Left ventricle myocardium inferior (tissue), 1 donor: ENCODE measurements at regions not wholly inside any gene's neighbourhood (a gene's known extent, or its start where the extent isn't known, plus 50 kb on each side); places are given as distances from the start of the nearest gene placed in this dataset.

ENCODE experiments used
- DNase-seq: peaks from one replicate; pipeline ENCODE4 v3.0.0-alpha.2; 2020
- H3K27ac ChIP-seq: fragments of 200-600 bp; replicated peaks from 2 replicates; pipeline ENCODE4 v1.8.0; 2021
- H3K27me3 ChIP-seq: fragments of 200-600 bp; 2 replicates; pipeline ENCODE4 v1.8.0; 2021; ENCODE audit warnings: low read depth
- H3K36me3 ChIP-seq: fragments of 200-600 bp; 2 replicates; pipeline ENCODE4 v1.8.0; 2021
- H3K4me1 ChIP-seq: fragments of 200-600 bp; 2 replicates; pipeline ENCODE4 v1.8.0; 2021
- H3K4me3 ChIP-seq: fragments of 200-600 bp; 2 replicates; pipeline ENCODE4 v1.8.0; 2021; ENCODE audit warnings: mild to moderate bottlenecking, moderate library complexity
- H3K9me3 ChIP-seq: fragments of 200-600 bp; replicated peaks from 2 replicates; pipeline ENCODE4 v1.8.0; 2021
- CTCF ChIP-seq: fragments of 200-600 bp; IDR thresholded peaks from 2 replicates; pipeline ENCODE4 v1.8.0; 2021; ENCODE audit warnings: antibody characterized with exemption, mild to moderate bottlenecking, borderline replicate concordance
- intact Hi-C: fragments of 100-400 bp; cut with micrococcal nuclease; formaldehyde crosslinking; loops from one replicate; pipeline ENCODE4 v1.11.0; 2022
- donor health status: DM: no; HTN: yes; CAD: no; lungs with severe emphysema.

GRCh38 chr17:33732116-33732515 is 439.0 kb upstream of the ASIC2 start:
- no peaks in the 10 kb centered on the region for H3K36me3 ChIP-seq
- H3K27me3 ChIP-seq = peaks cover 99% of the 10 kb centered on the region
- H3K4me1 ChIP-seq = no peaks in the 10 kb centered on the region
- intact Hi-C loops = no loop called here
- H3K27ac ChIP-seq = no peak overlapping the region
- no peak for DNase-seq
- H3K4me3 ChIP-seq = no peak overlapping the region
- TF ChIP-seq CTCF = no peak
- H3K9me3 ChIP-seq = peaks cover 3% of the 10 kb centered on the region

- no peak for TF ChIP-seq CTCF
- H3K9me3 ChIP-seq = peaks cover under 1% of the 10 kb centered on the region
- peaks cover 96% of the 10 kb centered on the region for H3K27me3 ChIP-seq
- H3K4me3 ChIP-seq = no peak overlapping the region
- no peaks in the 10 kb centered on the region for H3K4me1 ChIP-seq
- intact Hi-C loops = no loop called here
- H3K27ac ChIP-seq = no peak overlapping the region
- H3K36me3 ChIP-seq = no peaks in the 10 kb centered on the region
- DNase-seq = no peak
Measured at GRCh38 chr17:33739714-33740113, 446.6 kb upstream of the ASIC2 start.

GRCh38 chr17:33745047-33745760 is 452.1 kb upstream of the ASIC2 start:
- Histone ChIP-seq H3K4me3 (no peak overlapping the region), H3K9me3 (no peaks in the 10 kb centered on the region), H3K4me1 (no peaks in the 10 kb centered on the region), H3K27ac (no peak overlapping the region), H3K27me3 (peaks cover 83% of the 10 kb centered on the region), H3K36me3 (no peaks in the 10 kb centered on the region)
- intact Hi-C loops = no loop called here
- TF ChIP-seq CTCF = no peak
- no peak for DNase-seq

- intact Hi-C loops = no loop called here
- H3K4me1 ChIP-seq = no peaks in the 10 kb centered on the region
- no peak for DNase-seq
- peaks cover 80% of the 10 kb centered on the region for H3K27me3 ChIP-seq
- no peak overlapping the region for H3K27ac ChIP-seq
- no peaks in the 10 kb centered on the region for H3K36me3 ChIP-seq
- H3K9me3 ChIP-seq = no peaks in the 10 kb centered on the region
- no peak for TF ChIP-seq CTCF
- no peak overlapping the region for H3K4me3 ChIP-seq
Measured at GRCh38 chr17:33749171-33749570, 456.1 kb upstream of the ASIC2 start.

- no peaks in the 10 kb centered on the region for H3K36me3 ChIP-seq
- peaks cover 13% of the 10 kb centered on the region for H3K9me3 ChIP-seq
- H3K27ac ChIP-seq = no peak overlapping the region
- intact Hi-C loops = no loop called here
- H3K27me3 ChIP-seq = peaks cover 85% of the 10 kb centered on the region
- H3K4me3 ChIP-seq = peak overlapping the region; percentile 24
- TF ChIP-seq CTCF = peak; percentile 97
- no peaks in the 10 kb centered on the region for H3K4me1 ChIP-seq
- DNase-seq = peak; percentile 49
Measured at GRCh38 chr17:33750943-33751701, 458.0 kb upstream of the ASIC2 start.
